MM.1S (cell line): ENCODE measurements at regions not wholly inside any gene's neighbourhood (a gene's known extent, or its start where the extent isn't known, plus 50 kb on each side); places are given as distances from the start of the nearest gene placed in this dataset.

Experiments used
- DNase-seq: peaks from one replicate; pipeline ENCODE4 v3.0.0-alpha.2; 2015
- H2AFZ ChIP-seq: fragments of 300-600 bp; sonication (generic); 2 replicates; pipeline ENCODE4 v1.6.0; 2016; ENCODE audit warnings: antibody characterized with exemption, low read length
- H3F3A ChIP-seq: fragments of 300-600 bp; sonication (generic); 2 replicates; pipeline ENCODE4 v1.6.1; 2016; ENCODE audit warnings: mild to moderate bottlenecking, antibody characterized with exemption, low read length, moderate library complexity, mixed read lengths; ENCODE audit not compliant: insufficient read depth
- H3K27ac ChIP-seq: fragments of 300-600 bp; sonication (generic); 2 replicates; pipeline ENCODE4 v1.5.1; 2016; ENCODE audit warnings: mild to moderate bottlenecking, low read length
- H3K27me3 ChIP-seq: fragments of 300-600 bp; sonication (generic); replicated peaks from 2 replicates; pipeline ENCODE4 v1.6.0; 2016; ENCODE audit warnings: low read length; ENCODE audit not compliant: insufficient read depth
- H3K36me3 ChIP-seq: fragments of 300-600 bp; sonication (generic); replicated peaks from 2 replicates; pipeline ENCODE4 v1.6.1; 2016; ENCODE audit warnings: mild to moderate bottlenecking, low read length, mixed read lengths; ENCODE audit not compliant: insufficient read depth
- H3K4me1 ChIP-seq: fragments of 300-600 bp; sonication (generic); 2 replicates; pipeline ENCODE4 v1.6.1; 2016; ENCODE audit warnings: low read length, mixed read lengths
- H3K4me2 ChIP-seq: fragments of 300-600 bp; sonication (generic); 2 replicates; pipeline ENCODE4 v1.6.0; 2016; ENCODE audit warnings: low read depth, low read length
- H3K4me3 ChIP-seq: fragments of 300-600 bp; sonication (generic); 2 replicates; pipeline ENCODE4 v1.5.1; 2016; ENCODE audit warnings: low read length, mixed read lengths
- H3K79me2 ChIP-seq: fragments of 300-600 bp; sonication (generic); 2 replicates; pipeline ENCODE4 v1.6.1; 2016; ENCODE audit warnings: mixed run types, low read length, mixed read lengths
- H3K9ac ChIP-seq: fragments of 300-600 bp; sonication (generic); 2 replicates; pipeline ENCODE4 v1.6.1; 2016; ENCODE audit warnings: low read length, mixed read lengths
- H3K9me2 ChIP-seq: fragments of 300-600 bp; sonication (generic); replicated peaks from 2 replicates; pipeline ENCODE4 v1.6.1; 2016; ENCODE audit warnings: mild to moderate bottlenecking, low read length, mixed read lengths; ENCODE audit not compliant: insufficient read depth
- H3K9me3 ChIP-seq: fragments of 300-600 bp; sonication (generic); replicated peaks from 2 replicates; pipeline ENCODE4 v1.6.1; 2016; ENCODE audit warnings: mild to moderate bottlenecking, low read length, mixed read lengths; ENCODE audit not compliant: insufficient read depth
- H4K20me1 ChIP-seq: fragments of 300-600 bp; sonication (generic); 2 replicates; pipeline ENCODE4 v1.6.1; 2016; ENCODE audit warnings: mild to moderate bottlenecking, low read length, moderate library complexity, mixed read lengths; ENCODE audit not compliant: insufficient read depth
- EZH2 ChIP-seq: fragments of 300-600 bp; sonication (generic); optimal IDR thresholded peaks from 2 replicates; pipeline ENCODE3; 2017; ENCODE audit warnings: low read depth, mild to moderate bottlenecking, antibody characterized with exemption, low read length, mixed read lengths
- EZH2phosphoT487 ChIP-seq: fragments of 300-600 bp; sonication (generic); IDR thresholded peaks from 2 replicates; pipeline ENCODE4 v1.6.1; 2018; ENCODE audit warnings: antibody characterized with exemption, low read length
- TF ChIP-seq, protein P1 (sequence below): fragments of 300-600 bp; sonication (generic); IDR thresholded peaks from 2 replicates; pipeline ENCODE4 v1.5.1; 2016; ENCODE audit warnings: antibody characterized with exemption, low read length, mixed read lengths

DNA sequence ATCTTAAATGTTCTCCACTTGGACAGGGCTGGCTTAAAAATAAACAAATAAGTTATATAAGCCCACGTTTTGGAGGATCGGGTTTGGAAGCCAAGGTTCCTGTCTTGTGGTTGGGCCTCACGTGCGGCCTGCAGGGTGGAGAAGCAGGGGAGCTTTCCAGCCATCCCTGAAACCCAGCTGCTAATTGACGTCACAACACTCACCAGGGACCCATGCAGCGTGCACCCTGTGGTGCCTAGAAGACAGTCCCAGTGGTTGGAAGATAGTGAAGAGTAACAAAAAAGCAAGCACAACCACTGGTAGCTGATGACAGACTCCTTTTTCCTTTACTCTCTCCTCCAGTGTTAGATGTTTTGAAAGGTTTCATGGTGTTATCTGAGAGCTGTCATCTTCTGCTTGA lies 142.0 kb upstream of the RBPJ start:
- Histone ChIP-seq H2AFZ (no peak overlapping the region), H4K20me1 (no peaks in the 10 kb centered on the region), H3K9me2 (no peaks in the 10 kb centered on the region), H3K79me2 (no peaks in the 10 kb centered on the region), H3K27me3 (no peaks in the 10 kb centered on the region), H3K9me3 (no peaks in the 10 kb centered on the region), H3K4me2 (no peak overlapping the region), H3K4me1 (no peaks in the 10 kb centered on the region), H3K36me3 (no peaks in the 10 kb centered on the region), H3K27ac (no peak overlapping the region), H3K9ac (no peak overlapping the region), H3K4me3 (no peak overlapping the region), H3F3A (no peaks in the 10 kb centered on the region)
- DNase-seq, result no peak
- no peak for TF ChIP-seq EZH2
- TF ChIP-seq, protein P1, sequence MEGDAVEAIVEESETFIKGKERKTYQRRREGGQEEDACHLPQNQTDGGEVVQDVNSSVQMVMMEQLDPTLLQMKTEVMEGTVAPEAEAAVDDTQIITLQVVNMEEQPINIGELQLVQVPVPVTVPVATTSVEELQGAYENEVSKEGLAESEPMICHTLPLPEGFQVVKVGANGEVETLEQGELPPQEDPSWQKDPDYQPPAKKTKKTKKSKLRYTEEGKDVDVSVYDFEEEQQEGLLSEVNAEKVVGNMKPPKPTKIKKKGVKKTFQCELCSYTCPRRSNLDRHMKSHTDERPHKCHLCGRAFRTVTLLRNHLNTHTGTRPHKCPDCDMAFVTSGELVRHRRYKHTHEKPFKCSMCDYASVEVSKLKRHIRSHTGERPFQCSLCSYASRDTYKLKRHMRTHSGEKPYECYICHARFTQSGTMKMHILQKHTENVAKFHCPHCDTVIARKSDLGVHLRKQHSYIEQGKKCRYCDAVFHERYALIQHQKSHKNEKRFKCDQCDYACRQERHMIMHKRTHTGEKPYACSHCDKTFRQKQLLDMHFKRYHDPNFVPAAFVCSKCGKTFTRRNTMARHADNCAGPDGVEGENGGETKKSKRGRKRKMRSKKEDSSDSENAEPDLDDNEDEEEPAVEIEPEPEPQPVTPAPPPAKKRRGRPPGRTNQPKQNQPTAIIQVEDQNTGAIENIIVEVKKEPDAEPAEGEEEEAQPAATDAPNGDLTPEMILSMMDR, result no peak
- TF ChIP-seq EZH2phosphoT487, result no peak

- Histone ChIP-seq H3K9me2 (no peaks in the 10 kb centered on the region), H3K27me3 (no peaks in the 10 kb centered on the region), H3K79me2 (no peaks in the 10 kb centered on the region), H3K4me2 (no peak overlapping the region), H3K9ac (no peak overlapping the region), H3K9me3 (no peaks in the 10 kb centered on the region), H3K36me3 (no peaks in the 10 kb centered on the region), H3F3A (no peaks in the 10 kb centered on the region), H3K4me3 (no peak overlapping the region), H4K20me1 (no peaks in the 10 kb centered on the region), H2AFZ (no peak overlapping the region), H3K4me1 (no peaks in the 10 kb centered on the region), H3K27ac (no peak overlapping the region)
- TF ChIP-seq, protein P1, result no peak
- TF ChIP-seq EZH2phosphoT487 (no peak), EZH2 (no peak)
- no peak for DNase-seq
Observed at GRCh38 chr4:26179316-26179760, 141.5 kb upstream of the RBPJ start.

GRCh38 chr4:26181616-26182015 lies 139.2 kb upstream of the RBPJ start:
- no peak for DNase-seq

More at GRCh38 chr4:26181616-26182015, 139.2 kb upstream of the RBPJ start:
- Histone ChIP-seq H2AFZ (no peak overlapping the region), H3K9me2 (no peaks in the 10 kb centered on the region), H3F3A (no peaks in the 10 kb centered on the region), H3K4me3 (no peak overlapping the region), H3K79me2 (no peaks in the 10 kb centered on the region), H3K27ac (no peak overlapping the region), H3K4me2 (no peak overlapping the region), H4K20me1 (no peaks in the 10 kb centered on the region), H3K9me3 (no peaks in the 10 kb centered on the region), H3K27me3 (no peaks in the 10 kb centered on the region), H3K36me3 (no peaks in the 10 kb centered on the region), H3K9ac (no peak overlapping the region), H3K4me1 (no peaks in the 10 kb centered on the region)
- TF ChIP-seq EZH2phosphoT487 (no peak), EZH2 (no peak)
- TF ChIP-seq, protein P1, result no peak
